Kidney epithelial cell (primary cell): ENCODE measurements at regions not wholly inside any gene's neighbourhood (a gene's known extent, or its start where the extent isn't known, plus 50 kb on each side); places are given as distances from the start of the nearest gene placed in this dataset.

Experiments
- DNase-seq: peaks from one replicate; pipeline ENCODE4 v3.0.0-alpha.2; 2010; ENCODE audit warnings: low read depth
- H3K27me3 ChIP-seq: 2 replicates; pipeline ENCODE4 v1.6.0; 2011; ENCODE audit warnings: low read length; ENCODE audit not compliant: control insufficient read depth, insufficient read depth
- H3K36me3 ChIP-seq: 2 replicates; pipeline ENCODE4 v1.5.1; 2011; ENCODE audit warnings: low read length; ENCODE audit not compliant: control insufficient read depth, insufficient read depth
- H3K4me3 ChIP-seq: 2 replicates; pipeline ENCODE4 v1.5.1; 2011; ENCODE audit warnings: low read depth, mild to moderate bottlenecking, control low read depth, low read length
- TF ChIP-seq, protein P1 (sequence below): IDR thresholded peaks from 2 replicates; pipeline ENCODE4 v1.5.1; 2011; ENCODE audit warnings: mild to moderate bottlenecking, moderate library complexity, low read length, control low read depth, inconsistent platforms; ENCODE audit not compliant: insufficient read depth, poor library complexity, severe bottlenecking

DNA sequence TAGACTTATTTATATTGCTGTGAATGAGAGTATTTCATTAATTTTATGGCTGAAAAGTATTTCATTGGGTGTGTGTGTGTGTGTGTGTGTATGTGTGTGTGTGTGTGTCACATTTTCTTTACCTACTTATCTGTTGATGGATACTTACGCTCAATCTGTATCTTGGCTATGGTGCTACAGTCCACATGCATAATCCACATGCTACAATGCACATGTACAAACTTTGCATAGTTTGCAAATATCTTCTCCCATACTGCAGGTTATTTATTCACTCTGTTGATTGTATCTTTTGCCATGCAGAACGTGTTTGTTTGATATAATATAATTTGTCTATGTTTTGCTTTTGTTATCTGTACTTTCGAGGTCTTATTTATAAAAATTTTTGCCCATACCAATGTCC, 167.8 kb downstream of the RAB28 start:
- TF ChIP-seq, protein P1, sequence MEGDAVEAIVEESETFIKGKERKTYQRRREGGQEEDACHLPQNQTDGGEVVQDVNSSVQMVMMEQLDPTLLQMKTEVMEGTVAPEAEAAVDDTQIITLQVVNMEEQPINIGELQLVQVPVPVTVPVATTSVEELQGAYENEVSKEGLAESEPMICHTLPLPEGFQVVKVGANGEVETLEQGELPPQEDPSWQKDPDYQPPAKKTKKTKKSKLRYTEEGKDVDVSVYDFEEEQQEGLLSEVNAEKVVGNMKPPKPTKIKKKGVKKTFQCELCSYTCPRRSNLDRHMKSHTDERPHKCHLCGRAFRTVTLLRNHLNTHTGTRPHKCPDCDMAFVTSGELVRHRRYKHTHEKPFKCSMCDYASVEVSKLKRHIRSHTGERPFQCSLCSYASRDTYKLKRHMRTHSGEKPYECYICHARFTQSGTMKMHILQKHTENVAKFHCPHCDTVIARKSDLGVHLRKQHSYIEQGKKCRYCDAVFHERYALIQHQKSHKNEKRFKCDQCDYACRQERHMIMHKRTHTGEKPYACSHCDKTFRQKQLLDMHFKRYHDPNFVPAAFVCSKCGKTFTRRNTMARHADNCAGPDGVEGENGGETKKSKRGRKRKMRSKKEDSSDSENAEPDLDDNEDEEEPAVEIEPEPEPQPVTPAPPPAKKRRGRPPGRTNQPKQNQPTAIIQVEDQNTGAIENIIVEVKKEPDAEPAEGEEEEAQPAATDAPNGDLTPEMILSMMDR: no peak
- Histone ChIP-seq H3K4me3 (no peak overlapping the region), H3K36me3 (no peaks in the 10 kb centered on the region), H3K27me3 (no peaks in the 10 kb centered on the region)
- no peak for DNase-seq

DNA sequence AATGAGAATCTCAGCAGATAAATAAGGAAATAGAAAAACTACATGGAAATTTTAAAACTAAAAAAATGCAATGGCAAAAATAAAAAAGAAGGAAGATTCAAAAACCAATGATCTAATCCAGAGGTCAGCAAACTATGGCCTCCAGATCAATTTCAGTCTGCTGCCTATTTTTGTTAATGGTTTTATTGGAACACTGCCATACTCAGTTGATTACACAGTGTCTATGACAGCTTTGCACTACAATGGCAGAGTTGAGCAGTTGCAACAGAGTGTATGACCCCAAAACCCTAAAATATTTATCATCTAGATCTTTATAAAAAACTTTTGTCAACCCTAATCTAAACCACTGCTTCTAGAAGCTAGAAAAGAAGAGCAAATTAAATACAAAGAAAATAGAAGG, 170.3 kb downstream of the RAB28 start:
- Histone ChIP-seq H3K4me3 (no peak overlapping the region), H3K27me3 (no peaks in the 10 kb centered on the region), H3K36me3 (no peaks in the 10 kb centered on the region)
- DNase-seq: no peak
- TF ChIP-seq, protein P1: no peak

DNA sequence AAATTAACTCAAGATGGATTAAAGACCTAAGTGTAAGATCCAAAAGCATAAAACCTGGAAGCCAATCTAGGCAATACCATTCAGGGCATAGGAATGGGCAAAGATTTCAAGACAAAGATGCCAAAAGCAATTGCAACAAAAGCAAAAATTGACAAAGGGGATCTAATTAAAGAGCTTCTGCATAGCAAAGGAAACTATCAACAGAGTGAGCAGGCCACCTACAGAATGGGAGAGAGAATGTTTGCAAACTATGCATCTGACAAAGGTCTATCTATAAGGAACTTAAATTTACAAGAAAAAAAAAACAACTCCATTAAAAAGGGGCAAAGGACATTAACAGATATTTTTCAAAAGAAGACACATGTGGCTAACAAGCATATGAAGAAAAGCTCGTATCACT, 171.9 kb downstream of the RAB28 start:
- Histone ChIP-seq H3K4me3 (no peak overlapping the region), H3K27me3 (no peaks in the 10 kb centered on the region), H3K36me3 (no peaks in the 10 kb centered on the region)
- DNase-seq: no peak
- TF ChIP-seq, protein P1: no peak

DNA sequence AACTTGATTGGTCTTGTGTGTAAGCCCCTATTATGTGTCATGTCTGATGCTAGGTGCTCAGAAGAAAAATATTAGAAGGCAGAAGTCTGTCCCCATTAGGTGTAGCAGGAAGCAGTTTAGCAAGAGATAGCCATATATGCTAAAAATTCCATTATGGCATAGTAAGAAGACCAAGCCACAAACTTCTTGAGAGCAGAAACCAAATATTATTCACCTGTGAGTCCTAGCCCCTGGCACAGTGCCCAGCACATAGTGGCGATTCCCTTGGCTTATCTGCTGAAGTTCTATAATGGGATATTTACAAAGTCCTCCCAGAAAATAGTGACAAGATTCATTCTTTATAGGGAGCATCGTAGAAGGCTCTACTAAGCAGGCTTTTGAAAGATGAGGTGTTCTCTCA, 174.4 kb downstream of the RAB28 start:
- no peak for DNase-seq
- Histone ChIP-seq H3K4me3 (no peak overlapping the region), H3K36me3 (no peaks in the 10 kb centered on the region), H3K27me3 (no peaks in the 10 kb centered on the region)
- TF ChIP-seq, protein P1: no peak

DNA sequence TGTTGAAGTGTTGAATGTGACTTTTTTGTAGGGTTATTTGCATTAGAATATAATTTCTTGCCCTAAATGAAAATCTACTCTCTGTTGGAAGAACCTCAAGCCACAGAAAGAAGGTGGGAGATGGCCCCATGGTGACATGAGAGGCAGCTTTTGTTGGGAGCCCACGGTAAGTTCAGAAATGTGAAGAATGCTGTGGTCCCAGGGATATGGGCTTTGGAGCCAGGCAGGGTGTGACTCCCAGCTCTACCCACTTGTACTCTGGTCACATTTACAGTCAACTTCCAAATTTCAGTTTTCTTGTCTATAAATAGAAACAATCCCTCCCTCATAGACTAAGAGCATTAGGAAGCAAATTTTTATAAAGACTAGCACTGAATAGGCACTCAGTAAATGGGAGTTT, 177.8 kb downstream of the RAB28 start:
- Histone ChIP-seq H3K27me3 (no peaks in the 10 kb centered on the region), H3K4me3 (no peak overlapping the region), H3K36me3 (no peaks in the 10 kb centered on the region)
- TF ChIP-seq, protein P1: no peak
- no peak for DNase-seq

DNA sequence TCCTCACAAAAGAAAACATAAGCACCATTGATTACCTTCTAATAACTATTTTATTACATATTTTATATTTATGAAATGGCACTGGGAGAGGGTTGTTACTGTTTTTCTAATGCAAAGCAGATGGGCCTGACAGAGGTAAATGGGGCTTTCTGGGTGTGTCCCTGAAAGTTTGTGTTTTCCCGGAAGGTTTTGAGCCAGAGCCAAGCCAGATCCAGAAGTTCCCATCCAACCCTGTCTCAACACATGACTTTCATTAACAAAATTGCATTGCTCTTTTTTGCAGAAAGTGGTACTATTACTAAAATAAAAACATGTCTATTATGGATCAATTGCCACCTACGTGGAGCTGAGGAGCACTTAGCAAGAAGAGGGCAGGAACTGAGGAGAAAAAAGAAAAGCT, 181.3 kb downstream of the RAB28 start:
- TF ChIP-seq, protein P1: no peak
- H3K27me3 ChIP-seq: no peaks in the 10 kb centered on the region
- no peak for DNase-seq
- H3K36me3 ChIP-seq: no peaks in the 10 kb centered on the region
- no peak overlapping the region for H3K4me3 ChIP-seq
